ENCODE measurements at regions not wholly inside any gene's neighbourhood (a gene's known extent, or its start where the extent isn't known, plus 50 kb on each side); places are given as distances from the start of the nearest gene placed in this dataset.

- Histone ChIP-seq H3K4me2 (ENCODE audit: insufficient read depth, insufficient read length, low read length) (no peak overlapping the region), H3K27ac (ENCODE audit: insufficient read length, low read depth, low read length) (no peak overlapping the region), H4K20me1 (ENCODE audit: control insufficient read depth, insufficient read depth, insufficient read length) (no peaks in the 10 kb centered on the region), H4K5ac (ENCODE audit: insufficient read length, low read depth, low read length) (no peak overlapping the region), H3T11ph (ENCODE audit: low read length) (no peak overlapping the region), H2BK120ac (ENCODE audit: low read depth, low read length, poor library complexity, severe bottlenecking) (no peak overlapping the region), H3K23me2 (ENCODE audit: insufficient read length, low read depth, low read length, poor library complexity, severe bottlenecking) (no peaks in the 10 kb centered on the region), H2BK12ac (ENCODE audit: insufficient read length, low read depth, low read length) (no peak overlapping the region), H4K8ac (replicated peaks; ENCODE audit: insufficient read length, low read depth, low read length) (no peak overlapping the region), H3K14ac (ENCODE audit: insufficient read depth, low read length) (no peak overlapping the region), H3K56ac (ENCODE audit: insufficient read length, low read depth, low read length) (no peak overlapping the region), H3K79me1 (ENCODE audit: insufficient read depth, low read depth, low read length, poor library complexity, severe bottlenecking) (no peaks in the 10 kb centered on the region), H2BK5ac (ENCODE audit: insufficient read length, low read length) (no peak overlapping the region), H3K9me3 (ENCODE audit: control insufficient read depth, low read depth, low read length) (no peaks in the 10 kb centered on the region), H3K79me2 (ENCODE audit: insufficient read depth, low read length) (no peaks in the 10 kb centered on the region), H2BK20ac (ENCODE audit: low read depth, low read length, poor library complexity, severe bottlenecking) (no peak overlapping the region), H3K4ac (ENCODE audit: low read depth, low read length) (no peak overlapping the region), H3K27me3 (ENCODE audit: insufficient read depth, low read length) (no peaks in the 10 kb centered on the region), H3K18ac (ENCODE audit: insufficient read length, low read depth, low read length) (no peak overlapping the region), H3K4me1 (ENCODE audit: insufficient read depth, low read length) (no peaks in the 10 kb centered on the region), H3K23ac (ENCODE audit: insufficient read length, low read depth, low read length) (no peak overlapping the region), H4K91ac (ENCODE audit: insufficient read length, low read depth, low read length) (no peak overlapping the region), H2BK15ac (ENCODE audit: low read depth, low read length) (no peak overlapping the region), H2AFZ (ENCODE audit: low read length) (no peak overlapping the region), H2AK5ac (ENCODE audit: insufficient read length, low read length) (no peak overlapping the region), H3K9ac (ENCODE audit: extremely low read depth, insufficient read length, low read length) (no peak overlapping the region)
- H3K4me1 Mint-ChIP-seq = no peaks in the 10 kb centered on the region
- no CpG with 5 or more reads among the region's 3 CpGs for whole genome bisulfite sequencing (ENCODE audit: extremely low coverage, insufficient read length, low lambda C conversion rate)
- DNase-seq = no peak
- no peak overlapping the region for H3K27ac Mint-ChIP-seq
- H3K27me3 Mint-ChIP-seq (ENCODE audit: low read depth) = no peaks in the 10 kb centered on the region
- H3K4me3 Mint-ChIP-seq = no peak overlapping the region
- H3K9me3 Mint-ChIP-seq = no peaks in the 10 kb centered on the region
- no peaks in the 10 kb centered on the region for H3K36me3 Mint-ChIP-seq (ENCODE audit: insufficient read depth in 1 of 3, low read depth in 3 of 3)
- TF ChIP-seq CTCF (conservative IDR thresholded peaks at IDR 0.05) = no peak
Measured at GRCh38 chr2:18346344-18346743, 214.1 kb downstream of the RDH14 start.
